A673 (cell line): ENCODE measurements at regions not wholly inside any gene's neighbourhood (a gene's known extent, or its start where the extent isn't known, plus 50 kb on each side); places are given as distances from the start of the nearest gene placed in this dataset.
A peak's percentile ranks its signal among the peaks of the same experiment; 100 is the strongest.

Source experiments
- BruUV-seq: library from RNA; stranded (reverse); fragments of 400-500 nt; replicated peaks from 2 replicates; lab custom pipeline; 2021; lab: Mats Ljungman, UMichigan
- CTCF ChIA-PET: fragments of 300-600 bp; sonication (Branson Sonifier 250); formaldehyde crosslinking; loops from one replicate; lab custom pipeline; 2022; ENCODE audit warnings: antibody characterized with exemption; lab: Charles Lee
- POLR2A ChIA-PET: fragments of 300-600 bp; sonication (Branson Sonifier 250); formaldehyde crosslinking; loops from one replicate; lab custom pipeline; 2022; ENCODE audit warnings: antibody characterized with exemption; ENCODE audit not compliant: low non-redundant PET; lab: Charles Lee
- DNase-seq: peaks from one replicate; pipeline ENCODE4 v3.0.0-alpha.2; 2015; ENCODE audit warnings: low spot score
- H3K27ac ChIP-seq: fragments of 200-600 bp; sonication (generic); 2 replicates; pipeline ENCODE4 v1.5.1; 2016; ENCODE audit warnings: mixed run types, low read depth, mild to moderate bottlenecking, mixed read lengths, antibody characterized with exemption, low read length; ENCODE audit not compliant: poor library complexity, severe bottlenecking
- H3K27me3 ChIP-seq: fragments of 200-600 bp; sonication (generic); replicated peaks from 2 replicates; pipeline ENCODE4 v1.6.1; 2017; ENCODE audit warnings: mixed run types, low read depth, mild to moderate bottlenecking, mixed read lengths, antibody characterized with exemption, low read length; ENCODE audit not compliant: insufficient read depth, poor library complexity
- H3K36me3 ChIP-seq: fragments of 200-600 bp; sonication (generic); 2 replicates; pipeline ENCODE4 v1.6.1; 2016; ENCODE audit warnings: mixed run types, mild to moderate bottlenecking, mixed read lengths, antibody characterized with exemption, low read length; ENCODE audit not compliant: insufficient read depth, poor library complexity, severe bottlenecking
- H3K4me1 ChIP-seq: fragments of 200-600 bp; sonication (generic); 2 replicates; pipeline ENCODE4 v1.6.1; 2017; ENCODE audit warnings: mixed run types, mild to moderate bottlenecking, mixed read lengths, antibody characterized with exemption, low read length; ENCODE audit not compliant: insufficient read depth, poor library complexity, severe bottlenecking
- H3K4me3 ChIP-seq: fragments of 200-600 bp; sonication (generic); 2 replicates; pipeline ENCODE4 v1.5.1; 2016; ENCODE audit warnings: low read depth, mixed run types, mild to moderate bottlenecking, mixed read lengths, low read length; ENCODE audit not compliant: poor library complexity, severe bottlenecking
- H3K9me3 ChIP-seq: fragments of 200-600 bp; sonication (generic); 2 replicates; pipeline ENCODE4 v1.6.1; 2016; ENCODE audit warnings: mixed run types, low read depth, mild to moderate bottlenecking, mixed read lengths, antibody characterized with exemption, low read length; ENCODE audit not compliant: poor library complexity, severe bottlenecking
- CTCF ChIP-seq: fragments of 300-800, 200-600 bp; sonication (generic); conservative IDR thresholded peaks from 2 replicates; pipeline ENCODE4 v1.5.1; 2017; ENCODE audit warnings: low read depth, mild to moderate bottlenecking, antibody characterized with exemption, low read length, moderate library complexity, mixed read lengths
- EZH2 ChIP-seq: fragments of 200-600 bp; sonication (generic); IDR thresholded peaks from 2 replicates; pipeline ENCODE4 v1.6.1; 2017; ENCODE audit warnings: borderline replicate concordance, low read depth, mild to moderate bottlenecking, mixed read lengths, antibody characterized with exemption, low read length; ENCODE audit not compliant: poor library complexity, severe bottlenecking
- intact Hi-C: fragments of 100-400 bp; cut with micrococcal nuclease; formaldehyde crosslinking; loops from one replicate; pipeline ENCODE4 v1.10.0; 2022; ENCODE audit not compliant: unreplicated experiment

- intact Hi-C loops = no loop called here
- TF ChIP-seq CTCF = no peak
- no peak for TF ChIP-seq EZH2
- no TSS peak for BruUV-seq
- Histone ChIP-seq H3K9me3 (no peaks in the 10 kb centered on the region), H3K4me1 (peaks cover 48% of the 10 kb centered on the region), H3K4me3 (no peak overlapping the region), H3K27ac (no peak overlapping the region), H3K27me3 (no peaks in the 10 kb centered on the region), H3K36me3 (no peaks in the 10 kb centered on the region)
- CTCF ChIA-PET = no interaction called here
- DNase-seq = no peak
- POLR2A ChIA-PET = interaction anchor here (0.7 kb wide), 1 partner anchor 101 kb away, joined by 3 read pairs; no protein-coding TSS in a partner anchor
These were observed 505.5 kb upstream of the WWC1 start for GRCh38 chr5:167785901-167786300.

- no peaks in the 10 kb centered on the region for H3K36me3 ChIP-seq
- no peak overlapping the region for H3K4me3 ChIP-seq
- ChIA-PET CTCF (no interaction called here), POLR2A (no interaction called here)
- H3K27me3 ChIP-seq = no peaks in the 10 kb centered on the region
- TF ChIP-seq CTCF (no peak), EZH2 (no peak)
- no peaks in the 10 kb centered on the region for H3K9me3 ChIP-seq
- intact Hi-C loops = no loop called here
- H3K27ac ChIP-seq = no peak overlapping the region
- DNase-seq = peak; percentile 46
- BruUV-seq = no TSS peak
- peaks cover 48% of the 10 kb centered on the region for H3K4me1 ChIP-seq
These were observed 504.4 kb upstream of the WWC1 start for GRCh38 chr5:167786871-167787578.

- no peaks in the 10 kb centered on the region for H3K9me3 ChIP-seq
- H3K4me3 ChIP-seq = no peak overlapping the region
- no peaks in the 10 kb centered on the region for H3K36me3 ChIP-seq
- no peaks in the 10 kb centered on the region for H3K27me3 ChIP-seq
- intact Hi-C loops = no loop called here
- CTCF ChIA-PET = no interaction called here
- no peak overlapping the region for H3K27ac ChIP-seq
- DNase-seq = no peak
- BruUV-seq = no TSS peak
- POLR2A ChIA-PET = no interaction called here
- no peak for TF ChIP-seq EZH2
- no peak for TF ChIP-seq CTCF
- peaks cover 28% of the 10 kb centered on the region for H3K4me1 ChIP-seq
These were observed 501.4 kb upstream of the WWC1 start for GRCh38 chr5:167790045-167790444.
